Smooth muscle cell (in vitro differentiated cells): ENCODE measurements at regions not wholly inside any gene's neighbourhood (a gene's known extent, or its start where the extent isn't known, plus 50 kb on each side); places are given as distances from the start of the nearest gene placed in this dataset.

Experiments
- DNase-seq: peaks from one replicate; lab custom pipeline; 2025; ENCODE audit not compliant: unreplicated experiment; lab: John Stamatoyannopoulos, UW
- H2AFZ ChIP-seq: fragments of 200-600 bp; sonication (generic); 2 replicates; pipeline ENCODE4 v1.6.0; 2016; ENCODE audit warnings: antibody characterized with exemption, low read depth, mild to moderate bottlenecking
- H3F3A ChIP-seq: fragments of 200-600 bp; sonication (generic); 2 replicates; pipeline ENCODE4 v1.6.0; 2017; ENCODE audit warnings: antibody characterized with exemption, low read depth
- H3K27ac ChIP-seq: fragments of 200-600 bp; sonication (generic); 2 replicates; pipeline ENCODE4 v1.5.1; 2016; ENCODE audit warnings: low read depth, mild to moderate bottlenecking
- H3K27me3 ChIP-seq: fragments of 200-600 bp; sonication (generic); 2 replicates; pipeline ENCODE4 v1.6.1; 2016; ENCODE audit warnings: low read depth, mild to moderate bottlenecking
- H3K36me3 ChIP-seq: fragments of 200-600 bp; sonication (generic); 2 replicates; pipeline ENCODE4 v1.5.1; 2016; ENCODE audit warnings: low read depth
- H3K4me1 ChIP-seq: fragments of 200-600 bp; sonication (generic); 2 replicates; pipeline ENCODE4 v1.5.1; 2016; ENCODE audit warnings: low read depth
- H3K4me2 ChIP-seq: fragments of 200-600 bp; sonication (generic); 2 replicates; pipeline ENCODE4 v1.6.0; 2016; ENCODE audit warnings: mild to moderate bottlenecking
- H3K4me3 ChIP-seq: fragments of 200-600 bp; sonication (generic); 2 replicates; pipeline ENCODE4 v1.5.1; 2016; ENCODE audit warnings: mild to moderate bottlenecking
- H3K79me2 ChIP-seq: fragments of 200-600 bp; sonication (generic); 2 replicates; pipeline ENCODE4 v1.6.0; 2016; ENCODE audit warnings: low read depth, mild to moderate bottlenecking
- H3K9ac ChIP-seq: fragments of 200-600 bp; sonication (generic); 2 replicates; pipeline ENCODE4 v1.6.0; 2016; ENCODE audit warnings: low read depth
- H3K9me3 ChIP-seq: fragments of 200-600 bp; sonication (generic); replicated peaks from 2 replicates; pipeline ENCODE4 v1.5.1; 2016; ENCODE audit warnings: low read depth
- H4K20me1 ChIP-seq: fragments of 200-600 bp; sonication (generic); 2 replicates; pipeline ENCODE4 v1.6.0; 2016; ENCODE audit warnings: low read depth
- CTCF ChIP-seq: fragments of 200-600 bp; sonication (generic); IDR thresholded peaks from 2 replicates; pipeline ENCODE4 v1.5.1; 2017; ENCODE audit warnings: borderline replicate concordance, mild to moderate bottlenecking, antibody characterized with exemption; ENCODE audit not compliant: insufficient read depth, poor library complexity, severe bottlenecking
- WGBS: methylation state at CpG from one replicate; pipeline ENCODE4 v1.1.7; 2016; ENCODE audit warnings: low lambda C conversion rate; 5-methylcytosine and 5-hydroxymethylcytosine counted together

- Histone ChIP-seq H4K20me1 (no peaks in the 10 kb centered on the region), H3K4me2 (no peak overlapping the region), H3K9ac (no peak overlapping the region), H3K36me3 (no peaks in the 10 kb centered on the region), H3K27ac (no peak overlapping the region), H3K9me3 (no peaks in the 10 kb centered on the region), H2AFZ (no peak overlapping the region), H3K4me3 (no peak overlapping the region), H3F3A (no peaks in the 10 kb centered on the region), H3K27me3 (no peaks in the 10 kb centered on the region), H3K4me1 (no peaks in the 10 kb centered on the region), H3K79me2 (no peaks in the 10 kb centered on the region)
- 68% methylated on average over 4 of the region's 4 CpGs for WGBS
- TF ChIP-seq CTCF = no peak
- no peak for DNase-seq
Measured at GRCh38 chr5:45094876-45095440, 286.2 kb downstream of the MRPS30 start.

GRCh38 chr5:45098483-45098882, 289.7 kb downstream of the MRPS30 start:
- no peaks in the 10 kb centered on the region for H3F3A ChIP-seq
- H3K4me1 ChIP-seq = no peaks in the 10 kb centered on the region
- H3K27ac ChIP-seq = no peak overlapping the region
- H3K79me2 ChIP-seq = no peaks in the 10 kb centered on the region
- no peak for DNase-seq
- 90% methylated on average over 3 of the region's 3 CpGs for WGBS
- no peak overlapping the region for H2AFZ ChIP-seq
- TF ChIP-seq CTCF = no peak
- no peaks in the 10 kb centered on the region for H4K20me1 ChIP-seq
- no peak overlapping the region for H3K9ac ChIP-seq
- H3K4me3 ChIP-seq = no peak overlapping the region
- no peak overlapping the region for H3K4me2 ChIP-seq
- H3K36me3 ChIP-seq = no peaks in the 10 kb centered on the region
- no peaks in the 10 kb centered on the region for H3K9me3 ChIP-seq
- no peaks in the 10 kb centered on the region for H3K27me3 ChIP-seq

GRCh38 chr5:45101146-45101545, 292.4 kb downstream of the MRPS30 start:
- Histone ChIP-seq H3K4me1 (no peaks in the 10 kb centered on the region), H3K9ac (no peak overlapping the region), H3K4me3 (no peak overlapping the region), H3K27ac (no peak overlapping the region), H2AFZ (no peak overlapping the region), H3K79me2 (no peaks in the 10 kb centered on the region), H3F3A (no peaks in the 10 kb centered on the region), H3K4me2 (no peak overlapping the region), H3K9me3 (no peaks in the 10 kb centered on the region), H4K20me1 (no peaks in the 10 kb centered on the region), H3K27me3 (no peaks in the 10 kb centered on the region), H3K36me3 (no peaks in the 10 kb centered on the region)
- no peak for TF ChIP-seq CTCF
- 93% methylated on average over 4 of the region's 4 CpGs for WGBS
- DNase-seq = no peak

- Histone ChIP-seq H3K9ac (no peak overlapping the region), H3K4me2 (no peak overlapping the region), H3K9me3 (no peaks in the 10 kb centered on the region), H3F3A (no peaks in the 10 kb centered on the region), H2AFZ (no peak overlapping the region), H3K4me3 (no peak overlapping the region), H4K20me1 (no peaks in the 10 kb centered on the region), H3K27ac (no peak overlapping the region), H3K4me1 (no peaks in the 10 kb centered on the region), H3K36me3 (no peaks in the 10 kb centered on the region), H3K27me3 (no peaks in the 10 kb centered on the region), H3K79me2 (no peaks in the 10 kb centered on the region)
- no peak for TF ChIP-seq CTCF
- WGBS = 100% methylated on average over 1 of the region's 1 CpG
- no peak for DNase-seq
Measured at GRCh38 chr5:45105491-45105994, 296.8 kb downstream of the MRPS30 start.
